Neural progenitor cell (in vitro differentiated cells): ENCODE measurements at regions not wholly inside any gene's neighbourhood (a gene's known extent, or its start where the extent isn't known, plus 50 kb on each side); places are given as distances from the start of the nearest gene placed in this dataset.
"Not testable (repeated sequence)": the region's sequence is repeated elsewhere in the genome, so short reads cannot be mapped to it uniquely, and the experiment has no call there.

ENCODE experiments used
- CTCF ChIP-seq: fragments of 200-600 bp; sonication (generic); IDR thresholded peaks from 2 replicates; pipeline ENCODE4 v1.5.1; 2017; ENCODE audit warnings: antibody characterized with exemption, mild to moderate bottlenecking
- EZH2phosphoT487 ChIP-seq: fragments of 200-600 bp; sonication (generic); IDR thresholded peaks from 2 replicates; pipeline ENCODE4 v1.6.1; 2017; ENCODE audit warnings: antibody characterized with exemption

DNA sequence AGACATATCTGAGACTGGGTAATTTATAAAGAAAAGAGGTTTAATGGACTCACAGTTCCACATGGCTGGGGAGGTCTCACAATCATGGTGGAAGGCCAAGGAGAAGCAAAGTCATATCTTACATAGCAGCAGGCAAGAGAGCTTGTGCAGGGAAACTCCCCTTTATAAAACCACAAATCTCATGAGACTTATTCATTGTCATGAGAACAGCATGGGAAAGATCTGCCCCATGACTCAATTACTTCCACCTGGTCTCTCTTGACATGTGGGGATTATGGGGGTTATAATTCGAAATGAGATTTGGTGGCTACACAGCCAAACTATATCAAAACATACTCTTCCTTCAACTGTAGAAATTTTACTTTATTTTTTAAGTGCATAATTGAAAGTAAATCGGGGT, 436.3 kb upstream of the KLF6 start:
- TF ChIP-seq EZH2phosphoT487, CTCF: not testable (repeated sequence)
